GM12892 (cell line): ENCODE measurements at regions not wholly inside any gene's neighbourhood (a gene's known extent, or its start where the extent isn't known, plus 50 kb on each side); places are given as distances from the start of the nearest gene placed in this dataset.

ENCODE experiments used
- DNase-seq: peaks from one replicate; pipeline ENCODE4 v3.0.0; 2011; ENCODE audit not compliant: insufficient read length
- FAIRE-seq: peaks from 2 replicates; lab custom pipeline; 2011; peaks lifted over from hg19 to GRCh38; lab: Jason Lieb, UNC
- POLR2A ChIP-seq: IDR thresholded peaks from 2 replicates; pipeline ENCODE4 v1.6.1; 2011; ENCODE audit warnings: low read depth, low read length, control low read depth
- POLR2AphosphoS5 ChIP-seq: IDR thresholded peaks from 2 replicates; pipeline ENCODE4 v1.6.1; 2011; ENCODE audit warnings: low read depth, low read length, control low read depth
- TAF1 ChIP-seq: IDR thresholded peaks from 2 replicates; pipeline ENCODE4 v1.6.1; 2011; ENCODE audit warnings: low read depth, mild to moderate bottlenecking, control low read depth, low read length, borderline replicate concordance

- FAIRE-seq = no peak
- TF ChIP-seq POLR2A (no peak), TAF1 (no peak), POLR2AphosphoS5 (no peak)
- DNase-seq = no peak
These were observed 306.7 kb upstream of the SLC8A1 start for GRCh38 chr2:40758401-40759155.

GRCh38 chr2:40760071-40760666 lies 308.3 kb upstream of the SLC8A1 start:
- DNase-seq (no peak), FAIRE-seq (no peak)
- no peak for TF ChIP-seq POLR2A
- no peak for TF ChIP-seq POLR2AphosphoS5
- TF ChIP-seq TAF1 = no peak

GRCh38 chr2:40773291-40773690 lies 321.4 kb upstream of the SLC8A1 start:
- TF ChIP-seq TAF1 (no peak), POLR2AphosphoS5 (no peak), POLR2A (no peak)
- DNase-seq (no peak), FAIRE-seq (no peak)

DNA sequence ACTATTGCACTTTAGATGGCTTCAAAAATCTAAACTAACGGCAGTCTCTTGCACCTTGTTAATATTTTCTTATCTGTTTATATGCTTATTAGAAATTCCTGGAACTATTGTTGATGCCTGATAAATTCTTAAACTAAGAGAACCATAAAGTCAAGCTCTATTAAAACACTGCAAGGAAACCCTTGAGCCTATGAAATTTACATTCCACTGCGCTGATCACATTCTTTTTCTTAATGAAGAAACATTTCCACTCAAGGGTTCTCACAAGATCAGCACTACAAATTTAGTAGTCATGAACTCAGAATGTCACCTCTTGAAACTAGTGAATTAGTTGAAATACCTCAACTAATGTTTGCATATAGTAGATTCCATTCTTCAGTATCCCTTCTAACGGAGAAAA lies 331.8 kb upstream of the SLC8A1 start:
- FAIRE-seq = no peak

GRCh38 chr2:40786636-40787035 lies 334.7 kb upstream of the SLC8A1 start:
- DNase-seq = no peak
- no peak for TF ChIP-seq POLR2AphosphoS5
- TF ChIP-seq TAF1 = no peak
- no peak for TF ChIP-seq POLR2A
- FAIRE-seq = no peak

More for the DNA sequence above, 331.8 kb upstream of the SLC8A1 start:
- no peak for TF ChIP-seq POLR2A
- no peak for TF ChIP-seq TAF1
- no peak for TF ChIP-seq POLR2AphosphoS5
- DNase-seq = no peak

DNA sequence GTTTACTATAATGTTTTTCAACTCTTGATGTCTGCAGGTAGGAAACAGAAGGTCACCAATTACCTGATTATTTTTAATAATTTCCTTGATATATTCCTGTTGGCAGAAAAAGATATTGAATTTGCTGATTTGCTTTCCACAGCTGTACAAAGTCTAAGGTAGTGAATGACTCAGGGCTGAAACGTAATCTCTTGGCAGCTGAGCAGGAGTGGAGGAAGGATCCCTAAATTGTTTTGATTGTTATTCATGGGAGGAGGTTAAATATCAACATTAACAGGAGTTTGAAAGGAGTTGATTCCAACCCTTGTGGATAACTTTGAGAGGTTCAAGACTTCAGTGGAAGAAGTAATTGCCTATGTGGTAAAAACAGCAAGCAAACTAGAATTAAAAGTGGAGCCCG lies 345.2 kb upstream of the SLC8A1 start:
- TF ChIP-seq TAF1 (no peak), POLR2AphosphoS5 (no peak), POLR2A (no peak)
- no peak for DNase-seq
- FAIRE-seq = peak; percentile 65

GRCh38 chr2:40803900-40804299 lies 352.0 kb upstream of the SLC8A1 start:
- no peak for DNase-seq
- TF ChIP-seq POLR2AphosphoS5 = no peak
- TF ChIP-seq TAF1 = no peak
- no peak for FAIRE-seq

- TF ChIP-seq POLR2AphosphoS5 (no peak), POLR2A (no peak), TAF1 (no peak)
- DNase-seq (no peak), FAIRE-seq (no peak)
These were observed 357.3 kb upstream of the SLC8A1 start for GRCh38 chr2:40809156-40809555.

DNA sequence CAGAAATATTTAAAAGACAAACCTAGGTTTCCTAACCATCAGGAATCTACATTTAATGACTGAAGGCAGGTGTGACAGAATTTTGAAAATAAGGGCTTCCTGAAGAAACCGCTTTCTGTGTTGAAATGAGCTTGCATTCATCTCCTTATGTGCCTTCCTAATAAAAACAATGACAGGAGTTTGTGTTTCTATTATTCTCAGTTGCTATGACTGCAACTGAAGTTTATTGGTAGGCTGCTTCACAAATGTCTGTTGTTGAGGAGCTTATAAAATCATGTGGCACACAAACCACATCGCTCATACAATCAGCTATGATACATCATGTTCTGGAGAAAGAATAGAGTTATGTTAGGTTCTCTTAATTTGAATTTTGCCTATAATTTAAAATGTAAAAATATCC lies 362.7 kb upstream of the SLC8A1 start:
- FAIRE-seq = no peak
- TF ChIP-seq POLR2A (no peak), POLR2AphosphoS5 (no peak), TAF1 (no peak)
- DNase-seq = no peak

- no peak for FAIRE-seq
- TF ChIP-seq TAF1 = no peak
- TF ChIP-seq POLR2A = no peak
- TF ChIP-seq POLR2AphosphoS5 = no peak
- DNase-seq = no peak
These were observed 368.4 kb upstream of the SLC8A1 start for GRCh38 chr2:40820319-40820718.

- TF ChIP-seq POLR2AphosphoS5 = no peak
- no peak for TF ChIP-seq POLR2A
- TF ChIP-seq TAF1 = no peak
- no peak for FAIRE-seq
These were observed 371.6 kb upstream of the SLC8A1 start for GRCh38 chr2:40823478-40823877.

DNA sequence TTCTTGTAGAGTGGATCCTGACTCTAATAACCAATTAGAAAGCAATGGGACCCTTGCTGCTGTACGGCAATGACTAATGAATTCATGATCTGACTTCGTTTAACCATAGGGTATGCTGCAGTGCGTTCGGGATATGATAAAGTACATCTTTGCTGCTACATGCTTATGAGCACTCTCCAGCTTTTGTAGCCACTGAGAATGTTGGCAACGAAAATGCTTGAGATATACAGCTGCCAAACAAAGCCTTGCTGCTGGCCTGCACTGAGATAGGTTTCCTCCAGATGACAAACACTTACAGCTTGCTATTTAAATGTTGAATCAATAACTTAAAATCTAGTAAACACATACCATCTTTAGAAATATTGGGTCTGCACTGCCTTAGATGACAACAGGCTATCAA lies 372.4 kb upstream of the SLC8A1 start:
- DNase-seq = no peak
- TF ChIP-seq POLR2A (no peak), TAF1 (no peak)
- no peak for FAIRE-seq

More at GRCh38 chr2:40823478-40823877, 371.6 kb upstream of the SLC8A1 start:
- DNase-seq = no peak
